Right hindlimb (tissue), 1 donor: ENCODE measurements at regions not wholly inside any gene's neighbourhood (a gene's known extent, or its start where the extent isn't known, plus 50 kb on each side); places are given as distances from the start of the nearest gene placed in this dataset.
"Not testable (repeated sequence)": the region's sequence is repeated elsewhere in the genome, so short reads cannot be mapped to it uniquely, and the experiment has no call there.

Source experiments
- DNase-seq: peaks from one replicate; pipeline ENCODE4 v3.0.0-alpha.2; 2018

- no peak for DNase-seq
Measured at GRCh38 chr1:173257805-173258204, 50.7 kb upstream of the TNFSF4 start.

- no peak for DNase-seq
Measured at GRCh38 chr1:173258479-173259264, 51.5 kb upstream of the TNFSF4 start.

GRCh38 chr1:173260329-173260728, 53.2 kb upstream of the TNFSF4 start:
- not testable (repeated sequence) for DNase-seq

- DNase-seq: no peak
Measured at GRCh38 chr1:173266841-173267240, 59.7 kb upstream of the TNFSF4 start.

GRCh38 chr1:173267453-173267945, 60.4 kb upstream of the TNFSF4 start:
- DNase-seq: no peak

- no peak for DNase-seq
Measured at GRCh38 chr1:173268261-173268660, 61.1 kb upstream of the TNFSF4 start.

GRCh38 chr1:173268786-173269277, 61.7 kb upstream of the TNFSF4 start:
- no peak for DNase-seq

GRCh38 chr1:173269490-173270230, 62.5 kb upstream of the TNFSF4 start:
- no peak for DNase-seq

- DNase-seq: no peak
Measured at GRCh38 chr1:173270243-173270642, 63.1 kb upstream of the TNFSF4 start.

- not testable (repeated sequence) for DNase-seq
Measured at GRCh38 chr1:173271021-173271420, 63.9 kb upstream of the TNFSF4 start.

- DNase-seq: no peak
Measured at GRCh38 chr1:173275496-173275895, 68.4 kb upstream of the TNFSF4 start.

GRCh38 chr1:173276922-173277800, 70.0 kb upstream of the TNFSF4 start:
- DNase-seq: no peak

GRCh38 chr1:173280899-173281660, 73.9 kb upstream of the TNFSF4 start:
- DNase-seq: no peak

GRCh38 chr1:173285048-173285447, 77.9 kb upstream of the TNFSF4 start:
- DNase-seq: no peak

GRCh38 chr1:173287785-173288184, 80.7 kb upstream of the TNFSF4 start:
- no peak for DNase-seq

GRCh38 chr1:173293756-173294155, 86.6 kb upstream of the TNFSF4 start:
- no peak for DNase-seq

GRCh38 chr1:173294843-173295242, 87.7 kb upstream of the TNFSF4 start:
- DNase-seq: no peak

- no peak for DNase-seq
Measured at GRCh38 chr1:173295391-173295790, 88.3 kb upstream of the TNFSF4 start.

GRCh38 chr1:173295995-173296394, 88.9 kb upstream of the TNFSF4 start:
- no peak for DNase-seq

- no peak for DNase-seq
Measured at GRCh38 chr1:173297798-173298391, 90.8 kb upstream of the TNFSF4 start.
